Right lobe of liver (tissue), 4 donors: ENCODE measurements at regions not wholly inside any gene's neighbourhood (a gene's known extent, or its start where the extent isn't known, plus 50 kb on each side); places are given as distances from the start of the nearest gene placed in this dataset.

Source experiments
- POLR2A ChIP-seq: fragments of 450-650 bp; IDR thresholded peaks from one replicate; pipeline ENCODE4 v1.6.1; 2017; ENCODE audit warnings: antibody characterized with exemption, mild to moderate bottlenecking
- TF ChIP-seq, protein P1 (sequence below), 4 donors: fragments of 200-600 bp in 3 of 4; fragments of 450-650 bp in 1 of 4; IDR thresholded peaks; one replicate each; pipeline versions ENCODE4 v1.5.1 to v1.8.0; 2016 to 2022; ENCODE audit warnings: antibody characterized with exemption in 4 of 4, mild to moderate bottlenecking in 2 of 4
- donor health status: DM: no; HTN: no; CAD: no.
- donor health status: DM: no; HTN: no; CAD: no.
- donor health status: DM: no; HTN: yes; CAD: no.

DNA sequence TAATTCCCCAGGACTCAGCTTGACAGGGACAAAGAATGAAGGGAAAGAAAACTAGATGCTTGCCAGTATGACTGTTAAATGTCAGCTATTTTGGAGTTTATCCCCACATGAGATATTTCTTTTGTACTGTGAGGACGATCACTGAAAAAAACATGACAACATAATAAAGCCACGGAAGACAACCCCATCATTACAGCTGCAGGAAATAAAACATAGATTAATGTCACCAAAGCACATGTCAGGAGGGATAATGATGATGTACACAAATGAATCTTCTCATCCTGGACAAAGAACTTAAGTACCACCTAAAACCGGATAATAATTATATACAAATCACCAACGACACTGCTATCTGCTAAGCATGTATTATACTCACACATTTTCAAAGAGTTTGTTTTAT, 84.6 kb upstream of the GRIP1 start:
- TF ChIP-seq, protein P1, sequence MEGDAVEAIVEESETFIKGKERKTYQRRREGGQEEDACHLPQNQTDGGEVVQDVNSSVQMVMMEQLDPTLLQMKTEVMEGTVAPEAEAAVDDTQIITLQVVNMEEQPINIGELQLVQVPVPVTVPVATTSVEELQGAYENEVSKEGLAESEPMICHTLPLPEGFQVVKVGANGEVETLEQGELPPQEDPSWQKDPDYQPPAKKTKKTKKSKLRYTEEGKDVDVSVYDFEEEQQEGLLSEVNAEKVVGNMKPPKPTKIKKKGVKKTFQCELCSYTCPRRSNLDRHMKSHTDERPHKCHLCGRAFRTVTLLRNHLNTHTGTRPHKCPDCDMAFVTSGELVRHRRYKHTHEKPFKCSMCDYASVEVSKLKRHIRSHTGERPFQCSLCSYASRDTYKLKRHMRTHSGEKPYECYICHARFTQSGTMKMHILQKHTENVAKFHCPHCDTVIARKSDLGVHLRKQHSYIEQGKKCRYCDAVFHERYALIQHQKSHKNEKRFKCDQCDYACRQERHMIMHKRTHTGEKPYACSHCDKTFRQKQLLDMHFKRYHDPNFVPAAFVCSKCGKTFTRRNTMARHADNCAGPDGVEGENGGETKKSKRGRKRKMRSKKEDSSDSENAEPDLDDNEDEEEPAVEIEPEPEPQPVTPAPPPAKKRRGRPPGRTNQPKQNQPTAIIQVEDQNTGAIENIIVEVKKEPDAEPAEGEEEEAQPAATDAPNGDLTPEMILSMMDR (IDR thresholded peaks at IDR 0.05): no peak
- no peak for TF ChIP-seq POLR2A
